ENCODE measurements at regions not wholly inside any gene's neighbourhood (a gene's known extent, or its start where the extent isn't known, plus 50 kb on each side); places are given as distances from the start of the nearest gene placed in this dataset.

GRCh38 chr18:10216791-10217190 lies 237.6 kb upstream of the APCDD1 start:
- H3K4me3 ChIP-seq (ENCODE audit: insufficient read depth, low read depth, low read length), result no peak overlapping the region
- no peaks in the 10 kb centered on the region for H3K27me3 ChIP-seq (ENCODE audit: insufficient read depth, low read length)
- Mint-ChIP-seq H3K9me3 (ENCODE audit: unreplicated experiment) (peaks cover 19% of the 10 kb centered on the region), H3K4me1 (ENCODE audit: low read depth, unreplicated experiment) (peaks cover 2% of the 10 kb centered on the region), H3K27me3 (ENCODE audit: low read depth, unreplicated experiment) (peaks cover 5% of the 10 kb centered on the region), H3K36me3 (ENCODE audit: low read depth, unreplicated experiment) (no peaks in the 10 kb centered on the region), H3K27ac (ENCODE audit: unreplicated experiment) (no peak overlapping the region), H3K4me3 (ENCODE audit: unreplicated experiment) (no peak overlapping the region)
- no peak for FAIRE-seq
- no peak for DNase-seq (ENCODE audit: low read depth)
- no peaks in the 10 kb centered on the region for H3K79me2 ChIP-seq (ENCODE audit: insufficient read depth, low read length)
- H3K9ac ChIP-seq (ENCODE audit: low read length), result no peak overlapping the region
- H3K36me3 ChIP-seq (ENCODE audit: insufficient read depth, low read length), result no peaks in the 10 kb centered on the region
- peaks cover 3% of the 10 kb centered on the region for H3K9me3 ChIP-seq (ENCODE audit: insufficient read depth, low read depth, low read length)
- no peaks in the 10 kb centered on the region for H3K4me1 ChIP-seq (ENCODE audit: insufficient read depth, low read length)
- no peak overlapping the region for H3K27ac ChIP-seq (ENCODE audit: low read depth, low read length)
- no peak for TF ChIP-seq EZH2 (IDR thresholded peaks at IDR 0.05; ENCODE audit: insufficient read depth, low read length)
- TF ChIP-seq CTCF (IDR thresholded peaks at IDR 0.05; ENCODE audit: insufficient read depth, low read depth, low read length), result no peak
- no peaks in the 10 kb centered on the region for H4K20me1 ChIP-seq (ENCODE audit: insufficient read depth, low read length)
- no peak overlapping the region for H3K4me2 ChIP-seq (ENCODE audit: low read length)
- H2AFZ ChIP-seq (ENCODE audit: low read depth, low read length), result no peak overlapping the region

GRCh38 chr18:10217211-10217610 lies 237.2 kb upstream of the APCDD1 start:
- Histone ChIP-seq H3K4me1 (ENCODE audit: insufficient read depth, low read length) (no peaks in the 10 kb centered on the region), H4K20me1 (ENCODE audit: insufficient read depth, low read length) (no peaks in the 10 kb centered on the region), H3K36me3 (ENCODE audit: insufficient read depth, low read length) (no peaks in the 10 kb centered on the region), H3K27me3 (ENCODE audit: insufficient read depth, low read length) (no peaks in the 10 kb centered on the region), H2AFZ (ENCODE audit: low read depth, low read length) (no peak overlapping the region), H3K4me3 (ENCODE audit: insufficient read depth, low read depth, low read length) (no peak overlapping the region), H3K4me2 (ENCODE audit: low read length) (no peak overlapping the region), H3K79me2 (ENCODE audit: insufficient read depth, low read length) (no peaks in the 10 kb centered on the region), H3K9ac (ENCODE audit: low read length) (no peak overlapping the region), H3K27ac (ENCODE audit: low read depth, low read length) (no peak overlapping the region), H3K9me3 (ENCODE audit: insufficient read depth, low read depth, low read length) (peaks cover 3% of the 10 kb centered on the region)
- no peak for TF ChIP-seq CTCF (IDR thresholded peaks at IDR 0.05; ENCODE audit: insufficient read depth, low read depth, low read length)
- no peak for TF ChIP-seq EZH2 (IDR thresholded peaks at IDR 0.05; ENCODE audit: insufficient read depth, low read length)
- Mint-ChIP-seq H3K4me3 (ENCODE audit: unreplicated experiment) (no peak overlapping the region), H3K27me3 (ENCODE audit: low read depth, unreplicated experiment) (peaks cover 5% of the 10 kb centered on the region), H3K4me1 (ENCODE audit: low read depth, unreplicated experiment) (peaks cover 2% of the 10 kb centered on the region), H3K27ac (ENCODE audit: unreplicated experiment) (no peak overlapping the region), H3K36me3 (ENCODE audit: low read depth, unreplicated experiment) (no peaks in the 10 kb centered on the region), H3K9me3 (ENCODE audit: unreplicated experiment) (peaks cover 19% of the 10 kb centered on the region)
- FAIRE-seq (no peak), DNase-seq (ENCODE audit: low read depth) (no peak)

- no peaks in the 10 kb centered on the region for H3K27me3 ChIP-seq (ENCODE audit: insufficient read depth, low read length)
- H2AFZ ChIP-seq (ENCODE audit: low read depth, low read length), result no peak overlapping the region
- Mint-ChIP-seq H3K4me3 (ENCODE audit: unreplicated experiment) (no peak overlapping the region), H3K36me3 (ENCODE audit: low read depth, unreplicated experiment) (peaks cover 8% of the 10 kb centered on the region), H3K4me1 (ENCODE audit: low read depth, unreplicated experiment) (peaks cover 2% of the 10 kb centered on the region), H3K27ac (ENCODE audit: unreplicated experiment) (no peak overlapping the region), H3K27me3 (ENCODE audit: low read depth, unreplicated experiment) (no peaks in the 10 kb centered on the region), H3K9me3 (ENCODE audit: unreplicated experiment) (peaks cover 35% of the 10 kb centered on the region)
- TF ChIP-seq EZH2 (IDR thresholded peaks at IDR 0.05; ENCODE audit: insufficient read depth, low read length), result no peak
- no peak for TF ChIP-seq CTCF (IDR thresholded peaks at IDR 0.05; ENCODE audit: insufficient read depth, low read depth, low read length)
- no peaks in the 10 kb centered on the region for H3K79me2 ChIP-seq (ENCODE audit: insufficient read depth, low read length)
- no peak overlapping the region for H3K27ac ChIP-seq (ENCODE audit: low read depth, low read length)
- H4K20me1 ChIP-seq (ENCODE audit: insufficient read depth, low read length), result no peaks in the 10 kb centered on the region
- H3K36me3 ChIP-seq (ENCODE audit: insufficient read depth, low read length), result no peaks in the 10 kb centered on the region
- DNase-seq (ENCODE audit: low read depth) (no peak), FAIRE-seq (no peak)
- no peak overlapping the region for H3K9ac ChIP-seq (ENCODE audit: low read length)
- H3K4me3 ChIP-seq (ENCODE audit: insufficient read depth, low read depth, low read length), result no peak overlapping the region
- H3K9me3 ChIP-seq (ENCODE audit: insufficient read depth, low read depth, low read length), result peaks cover 17% of the 10 kb centered on the region
- H3K4me1 ChIP-seq (ENCODE audit: insufficient read depth, low read length), result no peaks in the 10 kb centered on the region
- no peak overlapping the region for H3K4me2 ChIP-seq (ENCODE audit: low read length)
Observed at GRCh38 chr18:10225300-10225699, 229.1 kb upstream of the APCDD1 start.

Measured in astrocyte (in vitro differentiated cells and primary cell).